ENCODE measurements at regions not wholly inside any gene's neighbourhood (a gene's known extent, or its start where the extent isn't known, plus 50 kb on each side); places are given as distances from the start of the nearest gene placed in this dataset.

- H3K36me3 ChIP-seq (ENCODE audit: control insufficient read depth in 1 of 2, insufficient read depth in 2 of 2, low read length in 2 of 2) = no peaks in the 10 kb centered on the region
- no peaks in the 10 kb centered on the region for H3K27me3 ChIP-seq (ENCODE audit: control insufficient read depth in 1 of 2, insufficient read depth in 2 of 2, low read length in 2 of 2)
- H3K9ac ChIP-seq (ENCODE audit: low read depth in 1 of 2, low read length in 2 of 2) = no peak overlapping the region
- no peak overlapping the region for H3K4me3 ChIP-seq (ENCODE audit: low read depth in 1 of 2, low read length in 2 of 2)
- no peaks in the 10 kb centered on the region for H3K9me3 ChIP-seq (ENCODE audit: control insufficient read depth in 1 of 2, low read length in 2 of 2)
- H3K4me1 ChIP-seq (ENCODE audit: control insufficient read depth in 1 of 2, insufficient read depth in 2 of 2, low read length in 2 of 2) = no peaks in the 10 kb centered on the region
- no peak overlapping the region for H3K27ac ChIP-seq (ENCODE audit: low read depth, low read length)
Measured at GRCh38 chr14:81737938-81738337, 204.3 kb upstream of the SEL1L start.

DNA sequence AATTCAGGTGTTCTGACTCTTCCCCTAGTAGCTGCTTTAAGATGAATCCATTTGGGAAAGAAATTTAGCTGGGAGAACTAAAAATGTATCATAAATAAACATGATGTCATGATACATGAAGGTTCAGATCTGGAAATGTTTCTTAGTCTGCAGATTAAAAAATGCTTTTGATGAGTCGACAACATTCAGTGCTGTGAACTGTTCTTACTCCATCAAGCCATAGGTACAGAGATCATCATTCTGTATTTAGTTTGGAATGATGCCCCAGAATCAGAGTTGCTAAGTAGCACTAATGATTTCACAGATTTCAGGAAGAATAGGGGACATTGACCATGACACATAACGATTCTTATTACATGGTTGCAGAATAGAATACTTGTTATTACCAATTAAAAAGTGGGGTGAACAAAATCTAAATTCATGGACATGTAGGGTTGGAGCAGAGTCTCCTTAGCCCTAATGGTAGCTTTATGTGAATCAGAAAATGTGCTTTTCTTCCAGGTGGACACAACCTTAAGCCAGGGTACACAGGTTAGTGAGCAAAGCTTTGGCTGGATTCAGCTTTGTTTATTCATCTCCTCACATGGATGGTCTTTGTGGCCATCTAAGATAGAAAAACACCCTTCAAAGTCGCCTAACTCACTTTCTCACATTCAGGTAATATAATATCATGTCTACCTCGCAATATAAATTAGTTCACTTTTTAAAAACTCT is 205.4 kb upstream of the SEL1L start:
- Histone ChIP-seq H3K36me3 (ENCODE audit: control insufficient read depth in 1 of 2, insufficient read depth in 2 of 2, low read length in 2 of 2) (no peaks in the 10 kb centered on the region), H3K27me3 (ENCODE audit: control insufficient read depth in 1 of 2, insufficient read depth in 2 of 2, low read length in 2 of 2) (no peaks in the 10 kb centered on the region), H3K9me3 (ENCODE audit: control insufficient read depth in 1 of 2, low read length in 2 of 2) (no peaks in the 10 kb centered on the region), H3K4me1 (ENCODE audit: control insufficient read depth in 1 of 2, insufficient read depth in 2 of 2, low read length in 2 of 2) (no peaks in the 10 kb centered on the region), H3K27ac (ENCODE audit: low read depth, low read length) (no peak overlapping the region), H3K4me3 (ENCODE audit: low read depth in 1 of 2, low read length in 2 of 2) (no peak overlapping the region), H3K9ac (ENCODE audit: low read depth in 1 of 2, low read length in 2 of 2) (no peak overlapping the region)

DNA sequence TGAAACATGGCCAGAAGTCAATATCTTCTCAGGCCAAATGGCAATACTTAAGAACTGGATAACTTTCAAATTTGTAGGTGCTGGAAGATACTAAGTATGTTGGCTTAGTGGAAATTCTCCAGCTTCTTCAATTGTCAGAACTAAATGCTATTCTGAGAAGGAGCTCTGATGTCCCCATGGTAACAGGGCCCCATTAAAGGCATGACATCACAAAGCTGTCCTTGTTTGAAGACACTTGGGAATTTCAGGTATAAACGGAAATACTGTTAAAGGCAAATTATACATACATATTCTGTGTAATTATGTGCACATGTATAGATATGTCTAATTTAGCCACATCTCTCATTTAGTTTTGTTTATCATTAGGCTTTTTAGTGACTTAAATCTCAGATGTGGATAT is 210.0 kb upstream of the SEL1L start:
- Histone ChIP-seq H3K4me3 (ENCODE audit: low read depth in 1 of 2, low read length in 2 of 2) (no peak overlapping the region), H3K9me3 (ENCODE audit: control insufficient read depth in 1 of 2, low read length in 2 of 2) (no peaks in the 10 kb centered on the region), H3K36me3 (ENCODE audit: control insufficient read depth in 1 of 2, insufficient read depth in 2 of 2, low read length in 2 of 2) (no peaks in the 10 kb centered on the region), H3K27ac (ENCODE audit: low read depth, low read length) (no peak overlapping the region), H3K27me3 (ENCODE audit: control insufficient read depth in 1 of 2, insufficient read depth in 2 of 2, low read length in 2 of 2) (no peaks in the 10 kb centered on the region), H3K9ac (ENCODE audit: low read depth in 1 of 2, low read length in 2 of 2) (no peak overlapping the region), H3K4me1 (ENCODE audit: control insufficient read depth in 1 of 2, insufficient read depth in 2 of 2, low read length in 2 of 2) (no peaks in the 10 kb centered on the region)

GRCh38 chr14:81751198-81751597 is 217.5 kb upstream of the SEL1L start:
- no peaks in the 10 kb centered on the region for H3K36me3 ChIP-seq (ENCODE audit: control insufficient read depth in 1 of 2, insufficient read depth in 2 of 2, low read length in 2 of 2)
- H3K27me3 ChIP-seq (ENCODE audit: control insufficient read depth in 1 of 2, insufficient read depth in 2 of 2, low read length in 2 of 2) = no peaks in the 10 kb centered on the region
- no peaks in the 10 kb centered on the region for H3K9me3 ChIP-seq (ENCODE audit: control insufficient read depth in 1 of 2, low read length in 2 of 2)
- no peak overlapping the region for H3K27ac ChIP-seq (ENCODE audit: low read depth, low read length)
- H3K4me1 ChIP-seq (ENCODE audit: control insufficient read depth in 1 of 2, insufficient read depth in 2 of 2, low read length in 2 of 2) = no peaks in the 10 kb centered on the region
- H3K4me3 ChIP-seq (ENCODE audit: low read depth in 1 of 2, low read length in 2 of 2) = no peak overlapping the region
- H3K9ac ChIP-seq (ENCODE audit: low read depth in 1 of 2, low read length in 2 of 2) = no peak overlapping the region

DNA sequence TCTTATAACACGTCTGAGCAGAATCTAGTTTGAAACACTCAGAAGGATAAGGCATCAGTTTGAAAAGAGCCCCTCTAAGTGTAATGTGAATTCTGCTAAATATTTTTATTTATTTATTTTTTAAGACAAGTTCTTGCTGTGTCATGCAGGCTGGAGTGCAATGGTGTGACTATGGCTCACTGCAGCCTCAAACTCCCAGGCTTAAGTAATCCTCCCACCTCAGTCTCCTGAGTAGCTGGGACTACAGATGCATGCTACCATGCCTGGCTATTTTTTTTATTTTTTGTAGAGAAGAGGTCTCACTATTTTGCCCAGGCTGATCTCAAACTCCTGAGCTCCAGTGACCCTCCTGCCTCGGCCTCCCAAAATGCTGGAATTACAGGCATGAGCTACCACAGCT is 225.9 kb upstream of the SEL1L start:
- Histone ChIP-seq H3K4me1 (ENCODE audit: control insufficient read depth in 1 of 2, insufficient read depth in 2 of 2, low read length in 2 of 2) (no peaks in the 10 kb centered on the region), H3K4me3 (ENCODE audit: low read depth in 1 of 2, low read length in 2 of 2) (no peak overlapping the region), H3K27me3 (ENCODE audit: control insufficient read depth in 1 of 2, insufficient read depth in 2 of 2, low read length in 2 of 2) (no peaks in the 10 kb centered on the region), H3K9me3 (ENCODE audit: control insufficient read depth in 1 of 2, low read length in 2 of 2) (no peaks in the 10 kb centered on the region), H3K27ac (ENCODE audit: low read depth, low read length) (no peak overlapping the region), H3K36me3 (ENCODE audit: control insufficient read depth in 1 of 2, insufficient read depth in 2 of 2, low read length in 2 of 2) (no peaks in the 10 kb centered on the region), H3K9ac (ENCODE audit: low read depth in 1 of 2, low read length in 2 of 2) (no peak overlapping the region)

GRCh38 chr14:81765651-81766275 is 232.1 kb upstream of the SEL1L start:
- H3K9ac ChIP-seq (ENCODE audit: low read depth in 1 of 2, low read length in 2 of 2) = no peak overlapping the region
- no peak overlapping the region for H3K27ac ChIP-seq (ENCODE audit: low read depth, low read length)
- H3K27me3 ChIP-seq (ENCODE audit: control insufficient read depth in 1 of 2, insufficient read depth in 2 of 2, low read length in 2 of 2) = no peaks in the 10 kb centered on the region
- no peaks in the 10 kb centered on the region for H3K4me1 ChIP-seq (ENCODE audit: control insufficient read depth in 1 of 2, insufficient read depth in 2 of 2, low read length in 2 of 2)
- H3K36me3 ChIP-seq (ENCODE audit: control insufficient read depth in 1 of 2, insufficient read depth in 2 of 2, low read length in 2 of 2) = no peaks in the 10 kb centered on the region
- H3K4me3 ChIP-seq (ENCODE audit: low read depth in 1 of 2, low read length in 2 of 2) = no peak overlapping the region
- H3K9me3 ChIP-seq (ENCODE audit: control insufficient read depth in 1 of 2, low read length in 2 of 2) = no peaks in the 10 kb centered on the region

GRCh38 chr14:81766321-81766915 is 232.8 kb upstream of the SEL1L start:
- Histone ChIP-seq H3K27me3 (ENCODE audit: control insufficient read depth in 1 of 2, insufficient read depth in 2 of 2, low read length in 2 of 2) (no peaks in the 10 kb centered on the region), H3K4me3 (ENCODE audit: low read depth in 1 of 2, low read length in 2 of 2) (no peak overlapping the region), H3K36me3 (ENCODE audit: control insufficient read depth in 1 of 2, insufficient read depth in 2 of 2, low read length in 2 of 2) (no peaks in the 10 kb centered on the region), H3K4me1 (ENCODE audit: control insufficient read depth in 1 of 2, insufficient read depth in 2 of 2, low read length in 2 of 2) (peaks cover 0 to 6% of the 10 kb centered on the region in 2 donors), H3K27ac (ENCODE audit: low read depth, low read length) (no peak overlapping the region), H3K9ac (ENCODE audit: low read depth in 1 of 2, low read length in 2 of 2) (no peak overlapping the region), H3K9me3 (ENCODE audit: control insufficient read depth in 1 of 2, low read length in 2 of 2) (no peaks in the 10 kb centered on the region)

GRCh38 chr14:81767266-81767995 is 233.8 kb upstream of the SEL1L start:
- Histone ChIP-seq H3K27ac (ENCODE audit: low read depth, low read length) (no peak overlapping the region), H3K4me1 (ENCODE audit: control insufficient read depth in 1 of 2, insufficient read depth in 2 of 2, low read length in 2 of 2) (peaks cover 0 to 10% of the 10 kb centered on the region in 2 donors), H3K4me3 (ENCODE audit: low read depth in 1 of 2, low read length in 2 of 2) (no peak overlapping the region)

DNA sequence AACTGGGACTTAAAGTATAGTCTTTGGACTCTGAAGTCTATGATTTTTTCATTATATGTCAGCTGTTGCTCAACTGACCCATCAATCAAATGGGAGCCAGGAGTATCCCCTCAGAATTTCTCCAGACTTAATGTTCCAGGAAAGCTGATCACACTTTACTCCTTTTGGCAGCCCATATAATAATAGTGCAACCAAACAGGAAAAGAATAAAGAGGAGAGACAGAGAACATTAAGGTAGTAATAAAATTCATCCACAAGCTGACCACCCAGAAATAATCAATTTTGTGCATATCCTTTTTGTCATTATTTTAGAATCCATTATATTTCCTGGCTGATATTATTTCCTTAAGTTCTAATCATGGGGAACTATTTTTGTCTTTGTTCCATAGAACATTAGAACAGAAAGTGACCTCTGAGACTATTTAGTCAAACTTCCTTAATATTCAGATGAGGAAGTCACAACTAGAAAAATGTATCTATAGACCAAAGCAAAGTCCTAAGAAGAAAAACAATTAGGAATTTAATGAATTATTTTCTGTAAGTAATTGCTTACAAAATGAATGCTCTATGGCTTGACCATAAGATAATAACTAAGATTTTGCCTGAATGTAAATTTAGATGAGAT is 238.1 kb upstream of the SEL1L start:
- Histone ChIP-seq H3K4me1 (ENCODE audit: control insufficient read depth in 1 of 2, insufficient read depth in 2 of 2, low read length in 2 of 2) (peaks cover 0 to 10% of the 10 kb centered on the region in 2 donors), H3K4me3 (ENCODE audit: low read depth in 1 of 2, low read length in 2 of 2) (no peak overlapping the region), H3K36me3 (ENCODE audit: control insufficient read depth in 1 of 2, insufficient read depth in 2 of 2, low read length in 2 of 2) (no peaks in the 10 kb centered on the region), H3K27me3 (ENCODE audit: control insufficient read depth in 1 of 2, insufficient read depth in 2 of 2, low read length in 2 of 2) (no peaks in the 10 kb centered on the region), H3K9me3 (ENCODE audit: control insufficient read depth in 1 of 2, low read length in 2 of 2) (no peaks in the 10 kb centered on the region), H3K27ac (ENCODE audit: low read depth, low read length) (no peak overlapping the region), H3K9ac (ENCODE audit: low read depth in 1 of 2, low read length in 2 of 2) (no peak overlapping the region)

More at GRCh38 chr14:81767266-81767995, 233.8 kb upstream of the SEL1L start:
- Histone ChIP-seq H3K9ac (ENCODE audit: low read depth in 1 of 2, low read length in 2 of 2) (no peak overlapping the region), H3K36me3 (ENCODE audit: control insufficient read depth in 1 of 2, insufficient read depth in 2 of 2, low read length in 2 of 2) (no peaks in the 10 kb centered on the region), H3K9me3 (ENCODE audit: control insufficient read depth in 1 of 2, low read length in 2 of 2) (no peaks in the 10 kb centered on the region), H3K27me3 (ENCODE audit: control insufficient read depth in 1 of 2, insufficient read depth in 2 of 2, low read length in 2 of 2) (no peaks in the 10 kb centered on the region)

DNA sequence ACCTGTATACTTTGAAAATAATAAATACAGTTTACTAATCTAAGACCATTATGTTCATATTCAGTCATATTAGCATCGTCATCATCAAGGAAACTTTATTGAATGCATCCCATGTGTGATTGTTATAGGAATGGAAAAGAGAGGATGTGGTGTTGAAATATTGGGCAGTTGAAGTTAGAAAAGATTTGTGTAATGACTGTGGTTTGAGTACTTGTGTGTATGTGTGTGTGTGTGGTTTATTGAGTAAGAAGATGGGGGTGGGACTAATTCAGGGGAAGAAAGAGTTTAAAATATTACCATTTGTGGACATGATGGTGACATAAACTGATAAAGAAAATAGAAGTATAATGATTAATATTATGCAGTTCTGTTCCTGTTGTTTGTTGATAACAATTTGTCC is 238.7 kb upstream of the SEL1L start:
- no peak overlapping the region for H3K9ac ChIP-seq (ENCODE audit: low read depth in 1 of 2, low read length in 2 of 2)
- no peaks in the 10 kb centered on the region for H3K9me3 ChIP-seq (ENCODE audit: control insufficient read depth in 1 of 2, low read length in 2 of 2)
- no peak overlapping the region for H3K27ac ChIP-seq (ENCODE audit: low read depth, low read length)
- H3K4me3 ChIP-seq (ENCODE audit: low read depth in 1 of 2, low read length in 2 of 2) = no peak overlapping the region
- no peaks in the 10 kb centered on the region for H3K36me3 ChIP-seq (ENCODE audit: control insufficient read depth in 1 of 2, insufficient read depth in 2 of 2, low read length in 2 of 2)
- H3K4me1 ChIP-seq (ENCODE audit: control insufficient read depth in 1 of 2, insufficient read depth in 2 of 2, low read length in 2 of 2) = peaks cover 0 to 10% of the 10 kb centered on the region in 2 donors
- no peaks in the 10 kb centered on the region for H3K27me3 ChIP-seq (ENCODE audit: control insufficient read depth in 1 of 2, insufficient read depth in 2 of 2, low read length in 2 of 2)
